B cell (primary cell): ENCODE measurements at regions not wholly inside any gene's neighbourhood (a gene's known extent, or its start where the extent isn't known, plus 50 kb on each side); places are given as distances from the start of the nearest gene placed in this dataset.

Experiments used
- ATAC-seq: fragments of 200-7000 bp; cut with Tn5 transposase; one replicate; pipeline ENCODE4 v1.10.0; 2021; ENCODE audit warnings: low read depth, mild to moderate bottlenecking, moderate number of reproducible peaks, moderate library complexity
- CTCF ChIA-PET: fragments of 350-600 bp; sonication (Branson Sonifier 250); formaldehyde crosslinking; loops from one replicate; lab custom pipeline; 2021; ENCODE audit warnings: antibody characterized with exemption, inconsistent platforms; lab: Charles Lee
- POLR2A ChIA-PET: fragments of 350-600 bp; sonication (Branson Sonifier 250); formaldehyde crosslinking; loops from one replicate; lab custom pipeline; 2021; ENCODE audit warnings: antibody characterized with exemption; lab: Charles Lee
- DNase-seq: peaks from one replicate; pipeline ENCODE4 v3.0.0; 2013
- H2AFZ ChIP-seq: 2 replicates; pipeline ENCODE4 v1.6.1; 2012; ENCODE audit warnings: mild to moderate bottlenecking, low read depth, low read length; ENCODE audit not compliant: insufficient read depth, poor library complexity, severe bottlenecking
- H3K27ac ChIP-seq, 2 donors: 1 replicate in 1 of 2; 2 replicates in 1 of 2; pipeline ENCODE4 v1.5.1; 2012 to 2013; ENCODE audit warnings: low read length in 2 of 2, mild to moderate bottlenecking in 2 of 2, moderate library complexity in 1 of 2
- H3K27me3 ChIP-seq, 4 experiments: fragments of 200-600 bp in 1 of 4; sonication (generic) in 1 of 4; replicated peaks in 1 of 4; 1 replicate in 2 of 4; 2 replicates in 2 of 4; pipeline versions ENCODE4 v1.6.1 to v1.7.0; 2013 to 2016; ENCODE audit warnings: low read length in 3 of 4, mild to moderate bottlenecking in 2 of 4, mixed read lengths in 1 of 4, moderate library complexity in 1 of 4; ENCODE audit not compliant: insufficient read depth in 4 of 4, control insufficient read depth in 3 of 4; ENCODE audit errors: control extremely low read depth in 1 of 4
- H3K36me3 ChIP-seq, 2 experiments: replicated peaks in 1 of 2; 1 replicate in 1 of 2; 2 replicates in 1 of 2; pipeline versions ENCODE4 v1.6.1 to v1.7.1; 2013; ENCODE audit warnings: low read length in 1 of 2; ENCODE audit not compliant: insufficient read depth in 2 of 2, control insufficient read depth in 1 of 2; ENCODE audit errors: control extremely low read depth in 1 of 2, extremely low read depth in 1 of 2
- H3K4me1 ChIP-seq, 2 donors: fragments of 200-600 bp in 1 of 2; sonication (generic) in 1 of 2; 1 replicate in 1 of 2; 2 replicates in 1 of 2; pipeline versions ENCODE4 v1.5.1 to v1.6.1; 2013 to 2017; ENCODE audit warnings: low read length in 2 of 2; ENCODE audit not compliant: control insufficient read depth in 2 of 2, insufficient read depth in 2 of 2
- H3K4me2 ChIP-seq: replicated peaks from 2 replicates; pipeline ENCODE3; 2012; ENCODE audit warnings: mild to moderate bottlenecking, low read depth, low read length; ENCODE audit not compliant: poor library complexity, severe bottlenecking
- H3K4me3 ChIP-seq, 5 experiments: fragments of 200-600 bp in 1 of 5; sonication (generic) in 1 of 5; 1 replicate in 3 of 5; 2 replicates in 2 of 5; pipeline versions ENCODE4 v1.5.1 to v1.7.0; 2011 to 2016; ENCODE audit warnings: low read length in 4 of 5, mild to moderate bottlenecking in 4 of 5, low read depth in 2 of 5, control low read depth in 1 of 5, moderate library complexity in 1 of 5; ENCODE audit not compliant: insufficient read depth in 1 of 5; ENCODE audit errors: control extremely low read depth in 1 of 5, extremely low read depth in 1 of 5
- H3K79me2 ChIP-seq: fragments of 200-600 bp; sonication (generic); one replicate; pipeline ENCODE4 v1.6.0; 2016; ENCODE audit warnings: low read length; ENCODE audit not compliant: control insufficient read depth, insufficient read depth
- H3K9ac ChIP-seq: fragments of 200-600 bp; sonication (generic); 2 replicates; pipeline ENCODE4 v1.6.1; 2017; ENCODE audit warnings: mild to moderate bottlenecking, low read length, moderate library complexity
- H3K9me3 ChIP-seq, 3 donors: one replicate each; pipeline versions ENCODE4 v1.6.1 to v1.7.1; 2013; ENCODE audit warnings: low read length in 2 of 3; ENCODE audit not compliant: control insufficient read depth in 2 of 3, insufficient read depth in 1 of 3; ENCODE audit errors: control extremely low read depth in 1 of 3
- H4K20me1 ChIP-seq: 2 replicates; pipeline ENCODE4 v1.6.0; 2012; ENCODE audit warnings: mild to moderate bottlenecking, low read length; ENCODE audit not compliant: insufficient read depth, control insufficient read depth, poor library complexity, severe bottlenecking
- H3K27ac Mint-ChIP-seq: one replicate; pipeline ENCODE4 v1.8.0; 2021; ENCODE audit warnings: mixed read lengths
- H3K27me3 Mint-ChIP-seq: one replicate; pipeline ENCODE4 v1.8.0; 2021; ENCODE audit warnings: mixed read lengths
- H3K4me1 Mint-ChIP-seq: one replicate; pipeline ENCODE4 v1.8.0; 2021; ENCODE audit warnings: mixed read lengths
- H3K4me3 Mint-ChIP-seq: one replicate; pipeline ENCODE4 v1.8.0; 2021; ENCODE audit warnings: mixed read lengths
- H3K9me3 Mint-ChIP-seq: one replicate; pipeline ENCODE4 v1.8.0; 2022; ENCODE audit warnings: mixed read lengths; ENCODE audit not compliant: insufficient read depth
- CTCF ChIP-seq: fragments of 200-600 bp; IDR thresholded peaks from one replicate; pipeline ENCODE4 v1.8.0; 2022; ENCODE audit warnings: antibody characterized with exemption, mild to moderate bottlenecking
- EZH2 ChIP-seq: IDR thresholded peaks from 2 replicates; pipeline ENCODE4 v1.6.1; 2012; ENCODE audit warnings: borderline replicate concordance, low read depth, mild to moderate bottlenecking, moderate library complexity, low read length; ENCODE audit not compliant: insufficient read depth, poor library complexity, severe bottlenecking
- WGBS: methylation state at CpG from one replicate; pipeline ENCODE4 v1.1.5; 2013; ENCODE audit warnings: missing lambda C conversion rate; ENCODE audit not compliant: insufficient coverage; 5-methylcytosine and 5-hydroxymethylcytosine counted together
- intact Hi-C: fragments of 100-400 bp; cut with micrococcal nuclease; formaldehyde crosslinking; loops from one replicate; pipeline ENCODE4 v1.10.0; 2022

GRCh38 chr22:44625421-44625760 is 76.6 kb upstream of the PRR5 start:
- ChIA-PET POLR2A (interaction anchor here (1.1 kb wide), 1 partner anchor 632 kb away, joined by 3 read pairs; no protein-coding TSS in a partner anchor), CTCF (interaction anchor here (0.9 to 4.7 kb wide), 7 partner anchors 25 to 1394 kb away, joined by 3 to 57 read pairs (median 3); no protein-coding TSS in a partner anchor)
- peaks cover 10% of the 10 kb centered on the region for H3K27me3 Mint-ChIP-seq
- H3K9me3 Mint-ChIP-seq, result no peaks in the 10 kb centered on the region
- no peak overlapping the region for H2AFZ ChIP-seq
- H3K27ac ChIP-seq, result no peak overlapping the region
- DNase-seq (no peak), ATAC-seq (no peak)
- H3K4me1 Mint-ChIP-seq, result no peaks in the 10 kb centered on the region
- H3K27ac Mint-ChIP-seq, result no peak overlapping the region
- H3K36me3 ChIP-seq, result no peaks in the 10 kb centered on the region
- H3K9me3 ChIP-seq, result no peaks in the 10 kb centered on the region
- TF ChIP-seq EZH2, result no peak
- H4K20me1 ChIP-seq, result no peaks in the 10 kb centered on the region
- H3K4me1 ChIP-seq, result peaks cover 0 to 5% of the 10 kb centered on the region in 2 donors
- WGBS, result no CpG with 5 or more reads among the region's 7 CpGs
- H3K27me3 ChIP-seq, result peaks cover 0 to 6% (median 2%) of the 10 kb centered on the region in 4 experiments
- H3K4me2 ChIP-seq, result no peak overlapping the region
- intact Hi-C loops, result no loop called here
- H3K4me3 Mint-ChIP-seq, result no peak overlapping the region
- H3K9ac ChIP-seq, result no peak overlapping the region
- no peaks in the 10 kb centered on the region for H3K79me2 ChIP-seq
- H3K4me3 ChIP-seq, result no peak overlapping the region

GRCh38 chr22:44624689-44625420 is 77.1 kb upstream of the PRR5 start:
- no peak overlapping the region for H2AFZ ChIP-seq
- no peak overlapping the region for H3K9ac ChIP-seq
- DNase-seq (no peak), ATAC-seq (no peak)
- ChIA-PET POLR2A (interaction anchor here (1.1 kb wide), 1 partner anchor 631 kb away, joined by 3 read pairs; no protein-coding TSS in a partner anchor), CTCF (interaction anchor here (0.7 to 4.7 kb wide), 5 partner anchors 9 to 1240 kb away, joined by 3 to 57 read pairs (median 3); no protein-coding TSS in a partner anchor)
- peaks cover 11% of the 10 kb centered on the region for H3K27me3 Mint-ChIP-seq
- H3K79me2 ChIP-seq, result no peaks in the 10 kb centered on the region
- no peak overlapping the region for H3K4me3 Mint-ChIP-seq
- no peaks in the 10 kb centered on the region for H3K9me3 Mint-ChIP-seq
- WGBS, result 85% methylated on average over 26 of the region's 27 CpGs
- H3K9me3 ChIP-seq, result no peaks in the 10 kb centered on the region
- no peaks in the 10 kb centered on the region for H4K20me1 ChIP-seq
- no peaks in the 10 kb centered on the region for H3K36me3 ChIP-seq
- no peak overlapping the region for H3K27ac ChIP-seq
- intact Hi-C loops, result no loop called here
- no peak overlapping the region for H3K27ac Mint-ChIP-seq
- peaks cover 0 to 11% (median 2%) of the 10 kb centered on the region in 4 experiments for H3K27me3 ChIP-seq
- no peak overlapping the region for H3K4me3 ChIP-seq
- H3K4me1 Mint-ChIP-seq, result no peaks in the 10 kb centered on the region
- peaks cover 4 to 10% of the 10 kb centered on the region in 2 donors for H3K4me1 ChIP-seq
- no peak overlapping the region for H3K4me2 ChIP-seq
- no peak for TF ChIP-seq CTCF
- TF ChIP-seq EZH2, result no peak
